H9 (cell line): ENCODE measurements at regions not wholly inside any gene's neighbourhood (a gene's known extent, or its start where the extent isn't known, plus 50 kb on each side); places are given as distances from the start of the nearest gene placed in this dataset.

Experiments
- DNase-seq: peaks from one replicate; pipeline ENCODE4 v3.0.0-alpha.2; 2017
- H2AFZ ChIP-seq: one replicate; pipeline ENCODE4 v1.6.1; 2013; ENCODE audit warnings: mild to moderate bottlenecking, low read length, control low read depth, moderate library complexity
- H2AK5ac ChIP-seq: 2 replicates; pipeline ENCODE4 v1.6.1; 2013; ENCODE audit warnings: low read length, control low read depth, mixed read lengths; ENCODE audit not compliant: insufficient read length
- H2BK120ac ChIP-seq: one replicate; pipeline ENCODE4 v1.6.1; 2013; ENCODE audit warnings: low read depth, mild to moderate bottlenecking, low read length, control low read depth, inconsistent platforms; ENCODE audit not compliant: poor library complexity, severe bottlenecking
- H2BK12ac ChIP-seq: 2 replicates; pipeline ENCODE4 v1.6.1; 2013; ENCODE audit warnings: low read length, control low read depth, mixed read lengths, low read depth; ENCODE audit not compliant: insufficient read length
- H2BK15ac ChIP-seq: 2 replicates; pipeline ENCODE4 v1.6.1; 2013; ENCODE audit warnings: low read depth, low read length, control low read depth
- H2BK20ac ChIP-seq: one replicate; pipeline ENCODE4 v1.6.1; 2013; ENCODE audit warnings: low read depth, mild to moderate bottlenecking, low read length, control low read depth, inconsistent platforms; ENCODE audit not compliant: poor library complexity, severe bottlenecking
- H2BK5ac ChIP-seq: 2 replicates; pipeline ENCODE4 v1.6.1; 2013; ENCODE audit warnings: low read length, control low read depth, mixed read lengths; ENCODE audit not compliant: insufficient read length
- H3K14ac ChIP-seq: 2 replicates; pipeline ENCODE4 v1.6.1; 2013; ENCODE audit warnings: low read length, control low read depth; ENCODE audit not compliant: insufficient read depth
- H3K18ac ChIP-seq: 2 replicates; pipeline ENCODE4 v1.6.1; 2013; ENCODE audit warnings: low read depth, mild to moderate bottlenecking, mixed read lengths, low read length, control low read depth; ENCODE audit not compliant: insufficient read length
- H3K23ac ChIP-seq: 2 replicates; pipeline ENCODE4 v1.6.1; 2013; ENCODE audit warnings: low read length, control low read depth, mixed read lengths, low read depth; ENCODE audit not compliant: insufficient read length
- H3K23me2 ChIP-seq: 2 replicates; pipeline ENCODE4 v1.6.1; 2013; ENCODE audit warnings: low read depth, mild to moderate bottlenecking, mixed read lengths, low read length, control low read depth; ENCODE audit not compliant: insufficient read length, poor library complexity, severe bottlenecking
- H3K27ac ChIP-seq: 2 replicates; pipeline ENCODE4 v1.5.1; 2013; ENCODE audit warnings: low read length, control low read depth, mixed read lengths, low read depth; ENCODE audit not compliant: insufficient read length
- H3K27me3 ChIP-seq: 2 replicates; pipeline ENCODE4 v1.6.1; 2013; ENCODE audit warnings: low read length, control low read depth, inconsistent platforms; ENCODE audit not compliant: insufficient read depth
- H3K4ac ChIP-seq: 2 replicates; pipeline ENCODE4 v1.6.1; 2013; ENCODE audit warnings: low read depth, mild to moderate bottlenecking, control low read depth, inconsistent platforms, low read length, moderate library complexity
- H3K4me1 ChIP-seq: 2 replicates; pipeline ENCODE4 v1.6.1; 2013; ENCODE audit warnings: low read length, control low read depth, inconsistent platforms; ENCODE audit not compliant: insufficient read depth
- H3K4me2 ChIP-seq: 2 replicates; pipeline ENCODE4 v1.6.1; 2013; ENCODE audit warnings: low read length, control low read depth, mixed read lengths; ENCODE audit not compliant: insufficient read length, insufficient read depth
- H3K56ac ChIP-seq: 2 replicates; pipeline ENCODE4 v1.6.1; 2013; ENCODE audit warnings: low read depth, mild to moderate bottlenecking, mixed read lengths, low read length, control low read depth; ENCODE audit not compliant: insufficient read length
- H3K79me1 ChIP-seq: 2 replicates; pipeline ENCODE4 v1.6.1; 2013; ENCODE audit warnings: low read depth, mild to moderate bottlenecking, moderate library complexity, low read length, control low read depth, inconsistent platforms; ENCODE audit not compliant: insufficient read depth, poor library complexity, severe bottlenecking
- H3K79me2 ChIP-seq: 2 replicates; pipeline ENCODE4 v1.6.1; 2013; ENCODE audit warnings: low read length, control low read depth, inconsistent platforms; ENCODE audit not compliant: insufficient read depth
- H3K9ac ChIP-seq: 2 replicates; pipeline ENCODE4 v1.6.1; 2013; ENCODE audit warnings: low read length, control low read depth, mixed read lengths; ENCODE audit not compliant: insufficient read length; ENCODE audit errors: extremely low read depth
- H3K9me3 ChIP-seq: one replicate; pipeline ENCODE4 v1.6.1; 2013; ENCODE audit warnings: low read depth, low read length, inconsistent platforms; ENCODE audit not compliant: control insufficient read depth
- H3T11ph ChIP-seq: one replicate; pipeline ENCODE4 v1.6.1; 2013; ENCODE audit warnings: mild to moderate bottlenecking, low read length, control low read depth, inconsistent platforms
- H4K20me1 ChIP-seq: one replicate; pipeline ENCODE4 v1.6.1; 2013; ENCODE audit not compliant: control insufficient read depth, insufficient read length, insufficient read depth
- H4K5ac ChIP-seq: 2 replicates; pipeline ENCODE4 v1.6.1; 2013; ENCODE audit warnings: low read depth, mild to moderate bottlenecking, mixed read lengths, low read length, control low read depth; ENCODE audit not compliant: insufficient read length
- H4K8ac ChIP-seq: replicated peaks from 2 replicates; pipeline ENCODE4 v1.6.1; 2013; ENCODE audit warnings: low read length, control low read depth, mixed read lengths, low read depth; ENCODE audit not compliant: insufficient read length
- H4K91ac ChIP-seq: 2 replicates; pipeline ENCODE4 v1.6.1; 2013; ENCODE audit warnings: low read depth, mild to moderate bottlenecking, moderate library complexity, mixed read lengths, low read length, control low read depth; ENCODE audit not compliant: insufficient read length
- H3K27ac Mint-ChIP-seq, 3 experiments: 2 replicates in 2 of 3; 3 replicates in 1 of 3; pipeline ENCODE4 v1.8.0; 2020 to 2021; ENCODE audit warnings: mixed read lengths in 3 of 3, mild to moderate bottlenecking in 1 of 3, moderate library complexity in 1 of 3
- H3K27me3 Mint-ChIP-seq: 2 replicates; pipeline ENCODE4 v1.8.0; 2021; ENCODE audit warnings: low read depth, mild to moderate bottlenecking, moderate library complexity, mixed read lengths
- H3K36me3 Mint-ChIP-seq, 3 experiments: 2 replicates in 2 of 3; 3 replicates in 1 of 3; pipeline ENCODE4 v1.8.0; 2020 to 2021; ENCODE audit warnings: low read depth in 3 of 3, mixed read lengths in 3 of 3; ENCODE audit not compliant: insufficient read depth in 1 of 3
- H3K4me1 Mint-ChIP-seq, 2 experiments: 2 replicates each; pipeline ENCODE4 v1.8.0; 2020; ENCODE audit warnings: mixed read lengths in 2 of 2
- H3K4me3 Mint-ChIP-seq, 2 experiments: 2 replicates in 1 of 2; 3 replicates in 1 of 2; pipeline ENCODE4 v1.8.0; 2020 to 2021; ENCODE audit warnings: mild to moderate bottlenecking in 2 of 2, mixed read lengths in 2 of 2, moderate library complexity in 1 of 2
- H3K9me3 Mint-ChIP-seq, 2 experiments: 2 replicates in 1 of 2; 3 replicates in 1 of 2; pipeline ENCODE4 v1.8.0; 2020; ENCODE audit warnings: mild to moderate bottlenecking in 2 of 2, mixed read lengths in 2 of 2, moderate library complexity in 1 of 2
- CTCF ChIP-seq: fragments of 200-600 bp; sonication (generic); conservative IDR thresholded peaks from 3 replicates; pipeline ENCODE4 v1.8.0; 2021; ENCODE audit warnings: antibody characterized with exemption, mild to moderate bottlenecking
- WGBS: extraction: QIAGEN DNeasy Blood & Tissue Kit; methylation state at CpG from one replicate; pipeline ENCODE4 v1.1.7; 2013; ENCODE audit warnings: missing lambda C conversion rate, low lambda C conversion rate, mixed read lengths; ENCODE audit not compliant: insufficient read length; ENCODE audit errors: extremely low coverage; 5-methylcytosine and 5-hydroxymethylcytosine counted together

- H4K5ac ChIP-seq = no peak overlapping the region
- no peak for DNase-seq
- H4K8ac ChIP-seq = no peak overlapping the region
- no peak overlapping the region for H4K91ac ChIP-seq
- H3T11ph ChIP-seq = no peak overlapping the region
- H3K79me1 ChIP-seq = no peaks in the 10 kb centered on the region
- no peak overlapping the region for H3K23ac ChIP-seq
- no peaks in the 10 kb centered on the region for H3K27me3 ChIP-seq
- no peak overlapping the region for H3K14ac ChIP-seq
- H3K4me3 Mint-ChIP-seq = no peak overlapping the region
- no peaks in the 10 kb centered on the region for H3K36me3 Mint-ChIP-seq
- no peaks in the 10 kb centered on the region for H3K4me1 ChIP-seq
- TF ChIP-seq CTCF = no peak
- H3K4me1 Mint-ChIP-seq = peaks cover 11% of the 10 kb centered on the region in 2 experiments
- H2AK5ac ChIP-seq = no peak overlapping the region
- H3K18ac ChIP-seq = no peak overlapping the region
- H2BK12ac ChIP-seq = no peak overlapping the region
- no peaks in the 10 kb centered on the region for H3K27me3 Mint-ChIP-seq
- no peak overlapping the region for H3K9ac ChIP-seq
- no peak overlapping the region for H2BK5ac ChIP-seq
- no peak overlapping the region for H2BK15ac ChIP-seq
- no peak overlapping the region for H2BK120ac ChIP-seq
- 0 out of 7 replicates have a peak overlapping the region, but pooled peaks of 1 of the 3 experiments have one; percentile 6 for H3K27ac Mint-ChIP-seq
- H3K79me2 ChIP-seq = no peaks in the 10 kb centered on the region
- no peaks in the 10 kb centered on the region for H3K9me3 Mint-ChIP-seq
- H3K4me2 ChIP-seq = no peak overlapping the region
- no peaks in the 10 kb centered on the region for H3K23me2 ChIP-seq
- no peak overlapping the region for H2BK20ac ChIP-seq
- no peak overlapping the region for H3K4ac ChIP-seq
- no peak overlapping the region for H3K56ac ChIP-seq
- WGBS = no CpG with 5 or more reads among the region's 2 CpGs
- no peak overlapping the region for H3K27ac ChIP-seq
- no peaks in the 10 kb centered on the region for H4K20me1 ChIP-seq
- H3K9me3 ChIP-seq = no peaks in the 10 kb centered on the region
- H2AFZ ChIP-seq = no peak overlapping the region
Measured at GRCh38 chr6:80467408-80467807, 360.9 kb downstream of the BCKDHB start.
